Neuronal stem cell (in vitro differentiated cells): ENCODE measurements at regions not wholly inside any gene's neighbourhood (a gene's known extent, or its start where the extent isn't known, plus 50 kb on each side); places are given as distances from the start of the nearest gene placed in this dataset.
"Not testable (repeated sequence)": the region's sequence is repeated elsewhere in the genome, so short reads cannot be mapped to it uniquely, and the experiment has no call there.

Experiments used
- DNase-seq: peaks from one replicate; pipeline ENCODE4 v3.0.0-alpha.2; 2013; ENCODE audit warnings: low spot score
- H2AFZ ChIP-seq: one replicate; pipeline ENCODE4 v1.6.1; 2013; ENCODE audit warnings: mild to moderate bottlenecking, low read length, inconsistent platforms
- H2AK5ac ChIP-seq: 2 replicates; pipeline ENCODE4 v1.6.1; 2013; ENCODE audit warnings: low read depth, mild to moderate bottlenecking, inconsistent platforms, low read length, moderate library complexity, mixed read lengths
- H2BK120ac ChIP-seq: 2 replicates; pipeline ENCODE4 v1.6.1; 2013; ENCODE audit warnings: low read depth, mild to moderate bottlenecking, inconsistent platforms, low read length, moderate library complexity, mixed read lengths
- H2BK12ac ChIP-seq: one replicate; pipeline ENCODE4 v1.6.1; 2013; ENCODE audit warnings: low read length, inconsistent platforms
- H2BK15ac ChIP-seq: 2 replicates; pipeline ENCODE4 v1.6.1; 2013; ENCODE audit warnings: mild to moderate bottlenecking, low read length, inconsistent platforms, mixed read lengths
- H2BK5ac ChIP-seq: one replicate; pipeline ENCODE4 v1.6.1; 2013; ENCODE audit warnings: inconsistent platforms, mild to moderate bottlenecking, low read length, moderate library complexity
- H3K14ac ChIP-seq: one replicate; pipeline ENCODE4 v1.6.1; 2013; ENCODE audit warnings: low read length, inconsistent platforms
- H3K18ac ChIP-seq: 2 replicates; pipeline ENCODE4 v1.6.1; 2013; ENCODE audit warnings: low read length, inconsistent platforms
- H3K23ac ChIP-seq: 2 replicates; pipeline ENCODE4 v1.6.1; 2013; ENCODE audit warnings: low read depth, mild to moderate bottlenecking, mixed read lengths, low read length, inconsistent platforms; ENCODE audit not compliant: poor library complexity
- H3K27ac ChIP-seq: replicated peaks from 3 replicates; pipeline ENCODE4 v1.5.1; 2013; ENCODE audit warnings: low read length, inconsistent platforms
- H3K27me3 ChIP-seq, 3 experiments: 2 replicates each; pipeline ENCODE4 v1.6.1; 2013; ENCODE audit warnings: low read length in 3 of 3, mild to moderate bottlenecking in 2 of 3, inconsistent platforms in 1 of 3, low read depth in 1 of 3, mixed read lengths in 1 of 3, moderate library complexity in 1 of 3; ENCODE audit not compliant: control insufficient read depth in 3 of 3, insufficient read depth in 3 of 3
- H3K36me3 ChIP-seq, 2 donors: replicated peaks in 1 of 2; 2 replicates each; pipeline ENCODE4 v1.6.1; 2013; ENCODE audit warnings: low read length in 2 of 2; ENCODE audit not compliant: control insufficient read depth in 2 of 2, insufficient read depth in 2 of 2
- H3K4ac ChIP-seq: 2 replicates; pipeline ENCODE4 v1.6.1; 2013; ENCODE audit warnings: inconsistent platforms, mild to moderate bottlenecking, low read length, moderate library complexity
- H3K4me1 ChIP-seq, 2 donors: 1 replicate in 1 of 2; 2 replicates in 1 of 2; pipeline ENCODE4 v1.6.1; 2013; ENCODE audit warnings: low read length in 2 of 2, low read depth in 1 of 2; ENCODE audit not compliant: control insufficient read depth in 2 of 2, insufficient read depth in 1 of 2
- H3K4me2 ChIP-seq: one replicate; pipeline ENCODE4 v1.6.1; 2013; ENCODE audit warnings: mild to moderate bottlenecking, low read length, inconsistent platforms; ENCODE audit not compliant: insufficient read depth, poor library complexity, severe bottlenecking
- H3K4me3 ChIP-seq, 2 donors: 2 replicates each; pipeline ENCODE4 v1.5.1; 2013; ENCODE audit warnings: low read length in 2 of 2, mild to moderate bottlenecking in 2 of 2, inconsistent platforms in 1 of 2, moderate library complexity in 1 of 2
- H3K79me1 ChIP-seq: one replicate; pipeline ENCODE4 v1.6.1; 2013; ENCODE audit warnings: low read depth, mild to moderate bottlenecking, inconsistent platforms, low read length, moderate library complexity
- H3K9ac ChIP-seq: one replicate; pipeline ENCODE4 v1.6.1; 2013; ENCODE audit warnings: mild to moderate bottlenecking, low read depth, low read length, inconsistent platforms; ENCODE audit not compliant: poor library complexity
- H3K9me3 ChIP-seq, 2 donors: replicated peaks in 1 of 2; 2 replicates each; pipeline versions ENCODE3 to v1.6.1; 2013; ENCODE audit warnings: low read length in 2 of 2, mild to moderate bottlenecking in 2 of 2, inconsistent platforms in 1 of 2, low read depth in 1 of 2, mixed read lengths in 1 of 2, moderate library complexity in 1 of 2; ENCODE audit not compliant: control insufficient read depth in 2 of 2, insufficient read depth in 1 of 2
- H4K8ac ChIP-seq: one replicate; pipeline ENCODE4 v1.6.1; 2013; ENCODE audit warnings: low read depth, mild to moderate bottlenecking, inconsistent platforms, low read length, moderate library complexity
- H4K91ac ChIP-seq: one replicate; pipeline ENCODE4 v1.6.1; 2013; ENCODE audit warnings: low read length, low read depth, mild to moderate bottlenecking, inconsistent platforms; ENCODE audit not compliant: poor library complexity
- WGBS, 2 donors: extraction: QIAGEN DNeasy Blood & Tissue Kit; methylation state at CpG; one replicate each; pipeline ENCODE4 v1.1.7; 2013; ENCODE audit warnings: missing lambda C conversion rate in 2 of 2, mixed read lengths in 1 of 2; ENCODE audit not compliant: insufficient read length in 2 of 2, insufficient replicate concordance in 1 of 2; ENCODE audit errors: extremely low coverage in 2 of 2; 5-methylcytosine and 5-hydroxymethylcytosine counted together

DNA sequence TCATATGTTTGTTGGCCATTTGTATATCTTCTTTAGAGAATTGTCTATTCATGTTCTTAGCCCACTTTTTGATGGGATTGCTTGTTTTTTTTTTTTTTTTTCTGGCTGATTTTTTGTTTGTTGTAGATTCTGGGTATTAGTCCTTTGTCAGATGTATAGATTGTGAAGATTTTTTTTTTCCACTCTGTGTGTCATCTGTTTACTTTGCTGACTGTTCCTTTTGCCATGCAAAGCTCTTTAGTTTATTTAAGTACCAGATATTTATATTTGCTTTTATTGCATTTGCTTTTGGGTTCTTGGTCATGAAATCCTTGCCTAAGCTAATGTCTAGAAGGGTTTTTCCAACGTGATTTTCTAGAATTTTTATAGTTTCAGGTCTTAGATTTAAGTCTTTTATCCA lies 547.9 kb downstream of the TMEM135 start:
- WGBS, 2 donors = no CpG with 5 or more reads among the region's 1 CpG
- not testable (repeated sequence) for H3K36me3 ChIP-seq, H3K27me3 ChIP-seq, H2AK5ac ChIP-seq, H3K4me1 ChIP-seq, H3K4ac ChIP-seq, H2BK5ac ChIP-seq, H4K8ac ChIP-seq, H2AFZ ChIP-seq, DNase-seq, H3K23ac ChIP-seq, H3K4me2 ChIP-seq, H3K27ac ChIP-seq, H3K4me3 ChIP-seq, H2BK120ac ChIP-seq, H2BK15ac ChIP-seq, H3K18ac ChIP-seq, H4K91ac ChIP-seq, H3K9me3 ChIP-seq, H3K79me1 ChIP-seq, H3K9ac ChIP-seq, H2BK12ac ChIP-seq, H3K14ac ChIP-seq

GRCh38 chr11:87583931-87584330 lies 546.2 kb downstream of the TMEM135 start:
- no peaks in the 10 kb centered on the region for H3K9me3 ChIP-seq
- H3K4me1 ChIP-seq = no peaks in the 10 kb centered on the region
- H3K4me2 ChIP-seq = no peak overlapping the region
- H3K4me3 ChIP-seq = no peak overlapping the region
- H2BK120ac ChIP-seq = no peak overlapping the region
- WGBS, 2 donors = no CpG with 5 or more reads among the region's 2 CpGs
- no peak overlapping the region for H4K91ac ChIP-seq
- H2AK5ac ChIP-seq = no peak overlapping the region
- no peak overlapping the region for H2BK15ac ChIP-seq
- H3K4ac ChIP-seq = no peak overlapping the region
- no peak overlapping the region for H3K9ac ChIP-seq
- H3K79me1 ChIP-seq = no peaks in the 10 kb centered on the region
- no peak for DNase-seq
- no peaks in the 10 kb centered on the region for H3K27me3 ChIP-seq
- H3K27ac ChIP-seq = no peak overlapping the region
- H3K36me3 ChIP-seq = no peaks in the 10 kb centered on the region
- H3K18ac ChIP-seq = no peak overlapping the region
- H4K8ac ChIP-seq = no peak overlapping the region
- H3K23ac ChIP-seq = no peak overlapping the region
- H3K14ac ChIP-seq = no peak overlapping the region
- no peak overlapping the region for H2BK5ac ChIP-seq
- no peak overlapping the region for H2AFZ ChIP-seq
- H2BK12ac ChIP-seq = no peak overlapping the region

DNA sequence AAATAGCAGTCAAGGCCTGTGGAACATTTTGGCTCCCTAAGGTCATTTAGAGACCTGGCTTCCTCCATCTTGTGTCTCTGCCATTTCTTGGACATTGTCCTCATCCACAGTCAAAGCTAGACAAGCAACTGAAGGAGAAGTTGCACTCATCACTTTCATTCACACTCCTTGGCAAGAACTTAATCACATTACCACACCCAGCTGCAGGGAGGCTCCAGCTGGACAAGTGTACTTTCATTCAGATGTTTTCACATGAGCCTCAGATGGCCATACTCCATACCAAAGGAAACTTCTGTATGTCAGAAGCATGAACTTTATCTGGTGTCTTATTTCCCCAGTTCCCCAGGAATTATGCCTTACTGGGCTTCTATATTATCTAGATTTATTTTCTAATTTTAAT lies 537.4 kb downstream of the TMEM135 start:
- Histone ChIP-seq H3K4ac (no peak overlapping the region), H2AFZ (no peak overlapping the region), H3K9ac (no peak overlapping the region), H3K4me1 (no peaks in the 10 kb centered on the region), H3K4me2 (no peak overlapping the region), H2BK12ac (no peak overlapping the region), H3K18ac (no peak overlapping the region), H3K14ac (no peak overlapping the region), H3K79me1 (no peaks in the 10 kb centered on the region), H2AK5ac (no peak overlapping the region), H3K9me3 (no peaks in the 10 kb centered on the region), H2BK120ac (no peak overlapping the region), H4K91ac (no peak overlapping the region), H3K23ac (no peak overlapping the region), H3K27ac (no peak overlapping the region), H3K4me3 (no peak overlapping the region), H3K36me3 (no peaks in the 10 kb centered on the region), H4K8ac (no peak overlapping the region), H3K27me3 (no peaks in the 10 kb centered on the region), H2BK5ac (no peak overlapping the region), H2BK15ac (no peak overlapping the region)
- no peak for DNase-seq

DNA sequence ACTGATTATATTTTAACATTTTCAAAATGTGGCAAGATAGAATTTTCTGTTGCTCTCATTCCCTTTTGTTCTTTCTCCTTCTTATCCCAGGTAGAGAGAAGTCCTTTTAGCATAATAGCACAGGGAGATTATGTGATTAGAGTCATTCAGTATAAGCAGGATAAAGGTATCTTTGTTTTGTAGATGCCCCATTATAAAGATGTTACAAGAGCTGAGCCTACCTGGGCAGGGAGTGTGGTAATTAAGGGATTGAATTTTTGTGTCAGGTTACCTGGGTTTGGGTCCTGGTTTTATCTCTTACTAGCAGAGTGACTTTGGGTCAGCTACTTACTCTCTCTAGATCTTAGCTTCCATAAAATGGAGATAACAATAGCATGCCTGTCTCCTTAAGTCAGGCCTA lies 536.5 kb downstream of the TMEM135 start:
- no peak overlapping the region for H2BK120ac ChIP-seq
- H4K91ac ChIP-seq = no peak overlapping the region
- no peak overlapping the region for H2AK5ac ChIP-seq
- no peak overlapping the region for H3K23ac ChIP-seq
- H3K27me3 ChIP-seq = no peaks in the 10 kb centered on the region
- H3K14ac ChIP-seq = no peak overlapping the region
- H3K36me3 ChIP-seq = no peaks in the 10 kb centered on the region
- H2BK15ac ChIP-seq = no peak overlapping the region
- no peak for DNase-seq
- H3K4me1 ChIP-seq = no peaks in the 10 kb centered on the region
- no peaks in the 10 kb centered on the region for H3K9me3 ChIP-seq
- H3K4me3 ChIP-seq = no peak overlapping the region
- H2BK12ac ChIP-seq = no peak overlapping the region
- no peak overlapping the region for H2AFZ ChIP-seq
- H2BK5ac ChIP-seq = no peak overlapping the region
- H3K4me2 ChIP-seq = no peak overlapping the region
- H3K9ac ChIP-seq = no peak overlapping the region
- H3K18ac ChIP-seq = no peak overlapping the region
- H4K8ac ChIP-seq = no peak overlapping the region
- H3K27ac ChIP-seq = no peak overlapping the region
- no peak overlapping the region for H3K4ac ChIP-seq
- H3K79me1 ChIP-seq = no peaks in the 10 kb centered on the region
